ENCODE measurements at regions not wholly inside any gene's neighbourhood (a gene's known extent, or its start where the extent isn't known, plus 50 kb on each side); places are given as distances from the start of the nearest gene placed in this dataset.

DNA sequence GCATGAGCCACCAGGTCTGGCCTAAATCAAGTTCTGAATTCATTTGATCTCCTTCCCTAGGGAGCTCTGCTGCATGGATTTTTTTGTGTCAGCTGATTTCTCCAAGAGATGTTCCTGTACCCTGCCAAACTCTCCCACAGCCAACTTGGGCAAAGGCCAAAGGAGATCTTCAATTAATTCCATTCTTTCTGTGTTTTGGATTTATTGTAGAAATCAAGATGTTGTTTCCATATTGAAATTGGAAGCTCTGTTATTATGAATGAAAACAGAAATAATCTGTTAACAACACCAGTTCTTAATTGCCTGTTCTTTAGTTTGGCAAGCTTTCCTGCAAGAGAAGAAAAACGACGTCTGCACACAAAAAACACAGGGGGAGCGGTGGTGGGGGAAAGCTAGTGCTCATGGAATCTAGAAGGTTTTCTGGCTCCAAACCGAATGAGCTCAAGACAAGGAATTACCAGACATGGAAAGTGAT is 86.5 kb upstream of the ABCC4 start:
- Histone ChIP-seq H3K9me3 (no peaks in the 10 kb centered on the region), H3K36me3 (no peaks in the 10 kb centered on the region), H3K4me1 (ENCODE audit: control insufficient read depth in 1 of 2, insufficient read depth in 1 of 2, low read depth in 1 of 2, low read length in 1 of 2) (no peaks in the 10 kb centered on the region), H3K4me3 (ENCODE audit: low read depth in 1 of 2, low read length in 1 of 2) (no peak overlapping the region), H3K27me3 (no peaks in the 10 kb centered on the region), H3K27ac (no peak overlapping the region)
- TF ChIP-seq, protein P1, sequence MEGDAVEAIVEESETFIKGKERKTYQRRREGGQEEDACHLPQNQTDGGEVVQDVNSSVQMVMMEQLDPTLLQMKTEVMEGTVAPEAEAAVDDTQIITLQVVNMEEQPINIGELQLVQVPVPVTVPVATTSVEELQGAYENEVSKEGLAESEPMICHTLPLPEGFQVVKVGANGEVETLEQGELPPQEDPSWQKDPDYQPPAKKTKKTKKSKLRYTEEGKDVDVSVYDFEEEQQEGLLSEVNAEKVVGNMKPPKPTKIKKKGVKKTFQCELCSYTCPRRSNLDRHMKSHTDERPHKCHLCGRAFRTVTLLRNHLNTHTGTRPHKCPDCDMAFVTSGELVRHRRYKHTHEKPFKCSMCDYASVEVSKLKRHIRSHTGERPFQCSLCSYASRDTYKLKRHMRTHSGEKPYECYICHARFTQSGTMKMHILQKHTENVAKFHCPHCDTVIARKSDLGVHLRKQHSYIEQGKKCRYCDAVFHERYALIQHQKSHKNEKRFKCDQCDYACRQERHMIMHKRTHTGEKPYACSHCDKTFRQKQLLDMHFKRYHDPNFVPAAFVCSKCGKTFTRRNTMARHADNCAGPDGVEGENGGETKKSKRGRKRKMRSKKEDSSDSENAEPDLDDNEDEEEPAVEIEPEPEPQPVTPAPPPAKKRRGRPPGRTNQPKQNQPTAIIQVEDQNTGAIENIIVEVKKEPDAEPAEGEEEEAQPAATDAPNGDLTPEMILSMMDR (IDR thresholded peaks at IDR 0.05), result no peak

DNA sequence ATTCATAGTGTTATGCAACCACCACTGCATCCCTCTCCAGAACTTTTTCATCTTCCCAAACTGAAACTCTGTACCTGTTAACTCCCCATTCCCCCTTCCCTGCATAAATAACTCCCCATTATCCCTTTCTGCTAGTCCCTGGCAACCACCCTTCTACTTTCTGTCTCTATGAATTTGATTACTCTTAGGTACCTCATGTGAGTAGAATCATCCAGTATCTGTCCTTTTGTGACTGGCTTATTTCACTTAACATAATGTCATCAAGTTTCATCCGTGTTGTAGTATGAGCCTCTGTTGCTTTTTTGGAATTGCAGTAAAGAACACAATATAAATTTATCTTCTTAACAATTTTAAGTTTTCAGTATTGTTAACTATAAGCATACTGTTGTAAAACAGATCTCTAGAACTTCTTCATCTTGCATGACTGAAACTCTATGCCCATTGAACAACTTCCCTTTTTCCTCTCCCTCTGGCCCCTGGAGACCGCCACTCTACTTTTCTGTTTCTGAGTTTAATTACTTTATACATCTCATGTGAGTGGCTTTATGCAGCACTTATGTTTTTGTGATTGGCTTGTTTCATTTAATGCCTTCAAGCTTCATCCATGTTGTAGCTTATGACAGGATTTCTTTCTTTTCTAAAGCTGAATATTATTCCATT is 87.3 kb upstream of the ABCC4 start:
- Histone ChIP-seq H3K27me3 (no peaks in the 10 kb centered on the region), H3K4me1 (ENCODE audit: control insufficient read depth in 1 of 2, insufficient read depth in 1 of 2, low read depth in 1 of 2, low read length in 1 of 2) (no peaks in the 10 kb centered on the region), H3K9me3 (no peaks in the 10 kb centered on the region), H3K36me3 (no peaks in the 10 kb centered on the region), H3K4me3 (ENCODE audit: low read depth in 1 of 2, low read length in 1 of 2) (no peak overlapping the region), H3K27ac (no peak overlapping the region)
- TF ChIP-seq, protein P1 (IDR thresholded peaks at IDR 0.05), result no peak

DNA sequence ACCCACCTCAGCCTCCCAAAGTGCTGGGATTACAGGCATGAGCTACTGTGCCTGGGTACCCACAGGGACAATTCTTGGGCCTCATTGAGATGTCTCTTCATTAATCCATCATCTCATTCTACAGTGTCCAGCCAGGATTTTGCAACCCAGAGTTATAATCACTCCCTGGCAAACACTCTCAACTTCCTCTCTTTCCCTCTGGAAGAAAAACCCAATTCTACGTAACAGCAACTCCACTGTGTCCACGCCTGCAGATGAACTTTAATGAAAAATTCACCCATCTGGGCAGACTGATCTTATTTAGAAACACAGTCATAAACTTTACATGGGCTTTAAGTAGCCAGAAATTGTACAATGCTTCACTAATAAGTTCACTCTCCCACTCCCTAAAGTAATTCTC is 90.1 kb upstream of the ABCC4 start:
- Histone ChIP-seq H3K9me3 (no peaks in the 10 kb centered on the region), H3K4me3 (ENCODE audit: low read depth in 1 of 2, low read length in 1 of 2) (no peak overlapping the region), H3K27ac (no peak overlapping the region), H3K27me3 (no peaks in the 10 kb centered on the region), H3K4me1 (ENCODE audit: control insufficient read depth in 1 of 2, insufficient read depth in 1 of 2, low read depth in 1 of 2, low read length in 1 of 2) (no peaks in the 10 kb centered on the region), H3K36me3 (no peaks in the 10 kb centered on the region)
- TF ChIP-seq, protein P1 (IDR thresholded peaks at IDR 0.05), result no peak

DNA sequence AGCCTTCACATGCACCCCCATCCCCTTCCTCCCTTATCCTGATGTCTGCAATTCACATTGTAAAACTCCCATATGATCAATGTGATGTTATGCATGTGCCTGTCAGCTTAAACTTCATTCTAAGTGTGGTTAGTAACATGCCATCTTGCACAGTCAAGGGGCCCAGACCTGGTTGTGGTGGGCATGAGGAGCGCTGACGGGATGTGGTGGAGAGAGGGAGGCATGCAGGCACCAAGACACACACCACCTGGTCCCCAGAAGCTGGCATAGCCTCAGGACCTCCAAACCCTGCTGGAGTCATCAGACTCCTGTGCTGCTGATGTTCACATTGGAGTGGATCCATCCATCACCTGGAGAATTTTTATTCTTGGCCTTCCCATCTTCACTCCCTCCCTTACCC is 90.5 kb upstream of the ABCC4 start:
- H3K4me1 ChIP-seq (ENCODE audit: control insufficient read depth in 1 of 2, insufficient read depth in 1 of 2, low read depth in 1 of 2, low read length in 1 of 2), result no peaks in the 10 kb centered on the region
- TF ChIP-seq, protein P1 (IDR thresholded peaks at IDR 0.05), result no peak
- no peak overlapping the region for H3K27ac ChIP-seq
- H3K4me3 ChIP-seq (ENCODE audit: low read depth in 1 of 2, low read length in 1 of 2), result no peak overlapping the region
- no peaks in the 10 kb centered on the region for H3K36me3 ChIP-seq
- H3K9me3 ChIP-seq, result no peaks in the 10 kb centered on the region
- H3K27me3 ChIP-seq, result no peaks in the 10 kb centered on the region

DNA sequence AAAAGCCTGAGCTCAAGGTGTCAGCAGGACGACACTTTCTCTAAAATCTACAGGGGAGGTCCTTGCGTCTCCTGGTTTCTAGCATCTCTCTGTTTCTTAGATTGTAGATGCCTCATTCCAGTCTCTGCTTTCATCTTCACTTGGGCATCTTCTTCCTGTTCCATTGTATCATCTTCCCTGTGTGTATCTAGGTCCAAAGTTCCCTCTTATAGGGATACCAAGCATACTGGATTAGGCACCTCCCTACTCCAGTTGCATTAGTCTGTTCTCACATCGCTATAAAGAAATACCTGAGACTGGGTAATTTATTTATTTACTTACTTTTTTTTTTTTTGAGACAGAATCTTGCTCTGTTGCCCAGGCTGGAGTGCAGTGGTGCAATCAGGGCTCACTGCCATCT is 91.3 kb upstream of the ABCC4 start:
- H3K4me3 ChIP-seq (ENCODE audit: low read depth in 1 of 2, low read length in 1 of 2), result no peak overlapping the region

More for the DNA sequence above, 91.3 kb upstream of the ABCC4 start:
- TF ChIP-seq, protein P1 (IDR thresholded peaks at IDR 0.05), result no peak
- H3K9me3 ChIP-seq, result no peaks in the 10 kb centered on the region
- no peaks in the 10 kb centered on the region for H3K4me1 ChIP-seq (ENCODE audit: control insufficient read depth in 1 of 2, insufficient read depth in 1 of 2, low read depth in 1 of 2, low read length in 1 of 2)
- H3K27me3 ChIP-seq, result no peaks in the 10 kb centered on the region
- no peak overlapping the region for H3K27ac ChIP-seq
- no peaks in the 10 kb centered on the region for H3K36me3 ChIP-seq
